ENCODE measurements at regions not wholly inside any gene's neighbourhood (a gene's known extent, or its start where the extent isn't known, plus 50 kb on each side); places are given as distances from the start of the nearest gene placed in this dataset.

DNA sequence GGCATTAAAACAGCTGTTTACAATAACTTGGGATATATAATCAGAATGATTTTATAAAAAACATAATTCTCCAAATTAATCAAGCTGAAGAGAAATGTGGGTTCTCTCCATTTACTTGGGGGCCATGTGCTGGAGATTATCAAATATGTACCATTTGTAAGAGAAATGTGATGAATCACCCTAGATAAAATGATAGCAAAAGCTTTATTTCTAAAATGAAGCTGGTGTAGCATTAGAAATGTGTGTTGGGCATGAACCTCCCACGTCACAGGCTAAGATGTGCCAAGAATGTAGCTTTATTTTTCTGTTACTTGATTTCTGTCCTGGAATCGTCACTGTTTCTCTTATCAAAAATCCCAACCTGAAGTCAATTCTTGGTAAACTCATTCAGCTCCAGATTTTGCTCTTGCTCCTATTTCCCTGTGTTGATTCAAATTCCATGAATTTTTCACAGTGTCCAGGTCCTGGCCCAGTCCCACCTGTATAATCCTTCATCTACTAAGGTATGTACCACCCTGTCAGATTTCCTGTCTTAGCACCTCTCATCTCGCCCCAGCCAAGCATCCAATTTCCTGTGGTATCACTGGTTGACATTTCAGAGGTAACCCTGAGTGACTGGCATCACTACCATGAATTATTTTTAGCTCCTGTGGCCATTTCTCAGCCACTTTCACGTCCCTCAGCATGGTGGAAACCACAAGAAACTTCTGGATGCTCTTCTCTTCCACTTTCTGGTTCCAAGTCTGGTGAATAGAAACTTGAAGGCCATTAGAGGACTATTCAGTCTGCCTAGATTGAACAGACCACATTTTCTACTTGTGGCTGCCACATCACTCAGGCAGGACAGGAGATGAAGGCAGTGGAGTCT is 103.6 kb upstream of the FLRT2 start:
- no peak for DNase-seq (ENCODE audit: low read depth)

DNA sequence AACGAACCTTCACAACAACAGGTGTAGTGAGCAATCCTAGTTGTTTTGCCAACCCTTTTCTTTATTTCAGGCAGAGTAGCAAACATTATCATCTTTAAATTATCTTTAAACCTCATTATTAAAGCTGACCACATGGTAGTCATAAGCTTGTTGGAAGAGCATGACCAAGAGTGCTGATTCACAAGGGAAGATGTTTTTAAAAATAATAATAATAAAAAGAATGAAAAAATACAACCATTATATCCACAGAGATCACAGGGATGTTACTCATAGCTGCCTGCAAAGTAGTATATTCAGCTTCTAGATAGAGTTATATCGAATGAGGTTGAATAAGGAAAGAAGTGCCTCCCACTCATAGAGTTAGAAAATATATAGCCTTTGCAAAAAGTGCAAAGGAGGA is 101.0 kb upstream of the FLRT2 start:
- no peak for DNase-seq (ENCODE audit: low read depth)

DNA sequence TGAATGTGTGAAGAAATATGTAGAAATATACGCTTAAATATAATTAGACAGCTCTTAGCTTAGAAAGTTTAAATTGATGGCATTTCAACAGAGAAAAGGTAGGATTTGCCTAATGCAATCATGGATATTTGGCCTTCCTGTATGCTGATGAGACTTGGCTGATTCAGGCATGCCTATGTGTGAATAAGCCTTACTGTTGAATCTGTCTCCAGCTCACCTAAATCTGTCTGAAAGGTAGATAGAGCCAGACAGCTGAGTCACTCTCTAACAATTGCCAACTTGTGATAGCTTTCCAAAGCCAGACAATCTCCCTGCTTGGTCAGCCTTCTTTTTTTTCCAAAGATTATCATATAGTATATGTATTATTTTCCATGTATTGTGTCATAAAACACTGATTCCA is 92.8 kb upstream of the FLRT2 start:
- DNase-seq (ENCODE audit: low read depth) = no peak

DNA sequence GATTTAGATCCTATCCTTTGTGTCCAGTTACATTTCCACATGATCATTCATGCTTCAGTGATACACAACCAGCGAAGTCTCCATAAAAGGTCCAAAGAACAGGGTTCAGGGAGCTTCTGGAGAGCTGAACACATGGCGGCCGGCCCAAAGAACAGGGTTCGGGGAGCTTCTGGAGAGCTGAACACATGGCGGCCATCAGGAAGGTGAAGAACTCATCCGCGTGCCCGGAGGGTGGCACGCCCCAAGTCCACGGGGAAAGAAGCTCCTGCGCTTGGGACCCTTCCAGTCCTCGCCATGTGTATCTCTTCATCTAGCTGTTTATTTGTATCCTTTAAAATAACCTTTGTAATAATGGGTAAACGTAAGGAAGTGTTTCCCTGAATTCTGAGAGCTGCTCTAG is 91.9 kb upstream of the FLRT2 start:
- no peak for DNase-seq (ENCODE audit: low read depth)

DNA sequence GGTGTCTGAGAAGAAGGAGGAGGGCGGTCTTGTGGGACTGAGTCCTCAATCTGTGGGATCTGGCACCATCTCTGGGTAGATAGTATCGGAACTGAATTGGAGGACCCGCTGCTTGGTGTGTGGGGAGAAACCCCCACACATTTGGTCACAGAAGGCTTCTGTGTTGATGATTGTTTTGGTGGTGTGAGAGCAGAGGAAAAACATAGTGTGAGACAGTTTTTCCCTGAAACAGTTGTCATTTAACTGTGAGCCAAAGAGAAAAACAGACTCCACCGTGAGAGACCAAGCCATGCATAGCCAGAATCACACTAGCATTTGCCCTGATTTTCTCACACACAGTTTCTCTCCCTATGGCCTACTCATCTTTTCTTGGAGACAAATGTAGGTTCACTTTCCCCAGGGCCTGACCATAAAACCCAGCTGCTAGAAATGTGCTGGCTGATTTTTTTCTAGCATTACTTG is 91.4 kb upstream of the FLRT2 start:
- DNase-seq (ENCODE audit: low read depth) = no peak

DNA sequence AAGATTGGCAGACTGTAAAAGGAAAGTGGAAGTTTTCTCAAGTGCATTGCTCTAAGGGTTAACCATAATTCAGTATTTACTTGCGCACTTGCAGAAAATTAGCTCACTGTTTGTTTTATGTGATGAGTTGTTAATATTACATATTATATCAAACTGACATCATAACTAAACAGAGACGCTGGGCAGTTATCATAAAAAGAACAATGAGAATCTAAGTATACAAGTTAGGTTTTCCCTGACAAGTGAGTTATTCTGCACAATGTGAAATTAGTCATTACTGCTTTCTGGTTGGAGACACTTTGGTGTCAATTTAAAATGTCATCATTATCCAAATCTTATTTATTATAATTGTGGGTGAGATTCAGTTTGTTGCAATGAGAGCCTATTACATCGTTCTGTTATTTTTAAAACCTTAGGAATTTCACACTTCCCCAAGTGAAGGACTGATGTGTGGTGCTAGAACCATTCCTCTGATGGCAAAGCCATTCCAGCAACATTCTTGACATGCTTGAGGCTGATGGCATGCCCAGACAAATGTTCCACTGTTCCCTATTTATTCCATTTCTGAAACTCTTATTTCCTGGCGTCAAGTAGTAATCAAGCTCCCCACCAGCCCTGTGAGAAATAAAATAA is 90.1 kb upstream of the FLRT2 start:
- peak; percentile 81 for DNase-seq (ENCODE audit: low read depth)

DNA sequence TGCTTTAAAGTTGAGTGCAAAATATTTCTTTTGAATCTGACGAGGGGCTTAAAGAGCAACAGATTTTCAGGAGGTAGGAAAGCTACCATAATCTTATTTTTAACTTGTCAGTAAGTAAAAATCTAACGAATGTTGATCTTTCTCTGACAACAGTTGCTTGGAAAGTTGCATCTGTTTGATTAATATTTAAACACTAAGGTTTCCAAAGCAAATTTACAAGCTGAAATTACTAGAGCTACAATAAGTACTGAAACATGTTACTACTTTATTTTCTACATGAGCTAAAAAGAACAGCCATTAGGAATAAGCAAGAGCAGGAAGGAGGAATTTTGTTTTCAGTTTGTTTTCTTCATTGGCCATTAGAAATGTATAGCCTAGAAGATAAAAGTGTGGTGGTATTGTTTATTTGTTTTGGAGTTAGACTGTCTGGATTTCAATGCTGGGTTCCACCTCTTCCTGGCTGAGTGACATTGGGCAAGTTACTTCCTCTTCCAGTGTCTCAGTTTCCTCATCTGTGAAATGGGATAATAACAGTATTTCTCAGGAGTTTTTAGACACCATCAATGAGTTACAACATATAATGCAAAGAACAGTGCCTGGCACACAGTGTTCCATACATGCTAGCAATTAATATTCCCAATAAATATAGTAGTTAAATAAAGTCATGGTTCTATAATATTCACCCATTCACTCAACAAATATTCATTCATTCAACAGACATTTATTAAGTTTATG is 87.9 kb upstream of the FLRT2 start:
- no peak for DNase-seq (ENCODE audit: low read depth)

DNA sequence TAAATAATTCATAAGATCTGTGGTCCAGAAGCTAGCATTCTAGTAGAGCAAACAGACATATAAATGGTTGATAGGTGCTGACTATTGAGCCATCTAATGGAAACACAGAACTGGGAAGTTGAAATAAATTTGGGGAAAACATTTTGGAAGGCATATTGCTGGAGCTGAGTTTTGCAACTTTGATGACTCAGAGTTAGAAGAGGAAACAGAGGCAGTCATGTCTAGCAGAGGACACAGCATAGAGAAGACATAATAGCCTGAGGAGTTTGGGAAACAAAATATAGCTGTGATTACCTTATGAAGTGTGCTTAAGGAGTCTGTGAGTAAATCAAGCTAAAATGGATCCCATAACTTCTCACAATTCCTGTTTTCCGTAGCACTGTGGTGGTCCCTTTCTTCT is 86.9 kb upstream of the FLRT2 start:
- DNase-seq (ENCODE audit: low read depth) = no peak

DNA sequence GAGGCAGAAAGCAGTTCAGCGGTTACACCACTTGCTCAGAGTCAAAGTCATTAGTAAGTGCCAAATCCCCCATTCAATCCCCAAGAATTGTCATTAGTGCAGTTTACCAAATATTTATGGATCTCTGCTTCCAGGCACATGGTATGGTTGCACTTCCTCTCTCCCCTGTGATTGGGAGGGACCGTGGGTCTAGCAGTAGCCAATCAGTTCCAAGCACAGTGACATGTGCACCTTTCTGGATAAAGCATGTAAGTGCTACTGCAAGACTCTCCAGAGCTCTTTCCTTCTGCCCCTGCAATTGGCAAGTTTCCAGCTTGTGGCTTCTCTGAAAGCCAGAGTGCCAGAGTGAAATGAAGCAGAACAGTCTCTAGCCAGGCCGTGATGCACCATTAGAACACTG is 85.3 kb upstream of the FLRT2 start:
- no peak for DNase-seq (ENCODE audit: low read depth)

DNA sequence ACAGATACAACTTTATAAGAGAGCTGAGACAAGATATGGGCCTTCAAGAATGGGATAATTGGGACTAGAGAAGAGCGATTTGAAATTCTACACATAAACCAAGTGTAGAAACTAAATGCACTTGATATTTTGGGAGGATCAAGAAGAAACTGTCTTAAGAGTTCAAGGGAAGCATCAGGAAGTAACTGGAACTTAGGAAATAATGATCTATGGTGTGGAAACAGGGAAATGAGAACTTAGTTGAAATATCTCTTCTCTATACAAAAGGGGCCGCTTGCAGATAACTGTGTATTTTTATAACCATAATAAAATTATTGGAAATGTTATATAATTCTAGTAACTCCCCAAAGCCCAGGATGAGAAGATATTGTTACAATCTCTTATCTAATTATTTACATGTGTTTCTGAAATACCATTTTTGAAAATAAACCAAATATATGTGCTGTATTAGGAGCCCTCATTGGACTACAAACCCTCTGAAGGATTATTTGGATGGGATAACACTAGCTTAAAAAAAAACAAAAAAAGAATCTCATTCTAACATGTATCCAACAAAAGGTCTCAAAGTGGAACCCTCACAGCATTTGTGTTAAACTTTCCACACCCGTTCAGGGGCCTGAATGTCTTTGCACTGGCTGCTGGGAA is 84.7 kb upstream of the FLRT2 start:
- DNase-seq (ENCODE audit: low read depth) = no peak

DNA sequence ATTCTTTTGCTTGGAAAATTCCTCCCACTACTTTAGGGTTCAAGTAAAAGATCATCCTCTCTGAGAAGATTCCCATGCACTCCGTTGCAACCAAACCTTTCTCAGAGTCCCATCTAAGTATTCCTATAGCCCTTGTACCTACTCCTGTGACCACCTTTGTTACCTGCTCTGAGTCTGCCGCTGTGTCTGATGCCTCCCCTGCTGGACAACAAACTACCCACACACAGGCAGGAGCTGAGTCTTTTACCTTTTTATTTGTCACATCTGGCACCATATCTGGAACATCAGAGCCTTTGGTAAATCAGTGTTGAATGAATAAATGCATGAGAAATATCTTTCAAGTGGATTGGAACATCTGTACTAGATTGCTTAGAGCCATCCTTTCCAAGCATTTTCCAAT is 82.1 kb upstream of the FLRT2 start:
- DNase-seq (ENCODE audit: low read depth) = no peak

DNA sequence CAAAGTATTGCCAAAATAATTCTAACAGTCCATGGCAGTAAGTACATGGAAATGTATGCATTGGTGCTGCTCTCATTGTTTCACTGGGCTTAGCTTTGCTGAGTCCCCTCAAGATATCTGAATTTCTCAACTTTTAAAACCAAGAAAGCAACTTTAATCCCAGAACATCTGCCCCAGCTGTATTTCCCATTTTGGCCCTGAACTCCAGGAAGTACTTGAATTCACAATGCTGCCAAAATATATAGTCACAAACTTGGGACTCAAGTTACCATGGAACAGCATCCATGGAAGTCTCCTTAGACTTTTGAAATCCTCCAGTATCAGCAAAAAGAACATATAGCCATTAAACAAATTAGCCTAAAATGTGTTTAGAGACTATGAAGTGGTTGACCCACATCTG is 78.5 kb upstream of the FLRT2 start:
- no peak for DNase-seq (ENCODE audit: low read depth)

DNA sequence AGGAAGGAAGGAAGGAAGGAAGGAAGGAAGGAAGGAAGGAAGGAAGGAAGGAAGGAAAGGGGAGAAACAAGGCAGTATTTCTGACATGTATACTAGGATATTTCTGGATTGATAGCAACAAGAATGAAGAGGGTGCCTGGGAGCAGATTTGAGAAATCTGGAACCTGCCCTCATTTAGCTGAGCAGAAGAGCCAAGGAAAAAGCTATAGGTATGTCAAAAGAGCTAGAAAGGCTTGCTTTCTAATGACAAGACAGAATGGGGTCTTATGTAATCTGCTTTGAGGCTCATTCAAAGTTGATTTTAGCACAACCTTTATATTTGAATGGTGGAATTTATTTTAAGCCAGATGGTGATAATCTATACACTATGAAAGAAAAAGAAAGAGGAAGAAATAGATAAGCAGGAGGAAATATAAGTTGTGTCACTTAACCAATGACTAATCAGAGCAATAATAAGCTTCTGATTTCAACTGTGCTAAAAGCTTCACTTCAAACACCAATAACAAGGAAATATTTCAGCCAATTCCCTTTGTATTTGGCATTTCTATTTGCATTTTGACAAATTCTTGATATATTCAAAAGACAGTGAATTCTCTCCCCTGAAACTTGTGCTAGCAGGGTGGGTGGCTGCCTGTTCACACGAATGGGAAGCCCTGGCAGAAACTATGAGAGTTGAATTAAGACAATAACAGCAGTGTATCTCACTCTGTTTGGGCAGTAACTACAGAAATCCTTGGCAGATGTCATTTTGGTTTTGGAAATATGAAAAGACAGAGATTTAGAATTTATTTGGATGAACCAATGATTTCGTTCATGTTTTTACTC is 76.3 kb upstream of the FLRT2 start:
- DNase-seq (ENCODE audit: low read depth) = no peak

DNA sequence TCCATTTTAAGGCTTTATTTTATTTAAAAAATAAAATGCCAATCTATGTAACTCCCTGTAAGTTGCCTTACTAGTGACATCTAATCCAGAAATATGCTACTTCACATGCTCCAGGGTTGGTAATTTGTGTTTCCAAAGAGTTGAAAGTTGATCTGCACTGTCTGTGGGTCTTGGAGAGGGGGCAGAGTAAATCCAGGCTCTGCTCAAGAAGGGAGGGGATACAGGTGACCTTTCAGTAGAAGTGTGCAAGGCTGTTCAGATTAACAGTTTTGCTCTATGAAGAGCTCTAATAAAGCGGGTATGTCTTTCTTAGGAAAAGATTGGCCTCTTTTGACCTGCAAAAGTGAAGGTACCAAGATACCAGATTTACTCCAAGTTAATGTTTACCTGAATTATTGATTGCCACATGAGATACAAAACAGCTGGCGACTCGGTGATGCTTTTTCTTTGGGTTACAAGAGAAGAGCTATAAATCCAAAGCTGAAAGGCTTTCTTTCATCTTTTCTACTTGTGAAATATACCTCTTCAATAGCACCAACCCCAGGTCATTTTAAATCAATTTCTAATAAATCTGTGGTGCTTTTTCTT is 75.6 kb upstream of the FLRT2 start:
- DNase-seq (ENCODE audit: low read depth) = no peak

DNA sequence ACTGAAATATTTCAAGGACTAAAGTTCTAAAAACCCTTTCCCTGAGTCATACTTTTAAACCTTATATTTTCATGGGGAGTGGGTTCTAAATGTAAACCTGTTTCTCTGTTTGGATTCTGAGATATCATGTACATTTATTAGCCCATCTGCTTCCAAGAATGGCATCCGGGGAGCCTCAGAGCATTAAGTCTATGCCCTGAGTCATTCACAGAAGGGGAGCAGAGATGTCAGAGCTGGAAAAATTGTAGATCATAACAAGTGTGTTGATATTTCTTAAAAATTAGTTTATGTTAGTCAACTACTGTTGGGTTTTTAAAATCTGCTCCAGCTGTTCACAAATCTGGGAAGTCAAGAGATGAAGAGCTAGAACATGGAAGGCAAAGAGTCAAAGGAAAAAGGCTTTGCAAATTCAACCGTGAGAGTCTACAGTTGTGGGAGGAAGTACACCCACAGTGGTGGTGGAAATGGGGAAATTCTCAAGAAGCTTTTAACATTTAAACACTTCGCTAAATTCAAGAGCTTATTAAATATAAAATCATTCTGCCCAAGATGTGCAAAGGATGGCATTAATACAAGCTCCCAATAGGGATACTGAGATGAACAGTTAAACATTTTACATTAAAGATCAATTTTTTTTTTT is 70.5 kb upstream of the FLRT2 start:
- DNase-seq (ENCODE audit: low read depth) = no peak

DNA sequence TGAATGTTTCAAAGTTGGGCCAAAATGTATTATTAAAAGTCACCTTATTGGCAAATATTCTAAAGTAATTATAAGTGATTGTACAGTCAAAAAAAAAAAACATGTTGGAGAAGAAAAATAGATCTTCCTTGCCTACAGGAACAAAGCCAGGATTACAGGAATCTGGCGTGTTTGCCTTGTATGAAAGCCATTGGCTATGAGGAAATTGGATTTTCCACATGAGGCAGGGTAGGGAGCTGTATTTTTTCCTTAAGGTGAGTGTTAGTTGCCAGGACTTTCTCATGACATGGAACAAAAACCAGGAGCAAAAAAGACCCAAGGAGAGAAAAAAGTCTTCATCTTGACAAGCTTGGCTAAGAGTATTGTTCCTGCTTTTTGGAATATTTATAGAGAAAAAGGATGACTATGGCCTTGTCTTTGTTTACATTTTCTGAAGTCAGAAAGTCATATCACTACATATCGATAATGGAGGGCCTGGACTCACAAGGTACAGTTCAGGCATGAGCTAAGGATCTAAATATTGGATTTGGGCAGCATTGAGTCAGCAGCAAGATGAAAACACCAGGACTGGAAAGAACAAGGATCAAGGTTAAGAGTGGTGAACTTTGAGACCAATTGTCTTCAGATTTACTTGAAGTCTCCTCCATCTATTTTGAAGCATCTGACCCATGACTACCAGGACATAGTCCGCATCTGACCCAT is 68.4 kb upstream of the FLRT2 start:
- DNase-seq (ENCODE audit: low read depth) = no peak

DNA sequence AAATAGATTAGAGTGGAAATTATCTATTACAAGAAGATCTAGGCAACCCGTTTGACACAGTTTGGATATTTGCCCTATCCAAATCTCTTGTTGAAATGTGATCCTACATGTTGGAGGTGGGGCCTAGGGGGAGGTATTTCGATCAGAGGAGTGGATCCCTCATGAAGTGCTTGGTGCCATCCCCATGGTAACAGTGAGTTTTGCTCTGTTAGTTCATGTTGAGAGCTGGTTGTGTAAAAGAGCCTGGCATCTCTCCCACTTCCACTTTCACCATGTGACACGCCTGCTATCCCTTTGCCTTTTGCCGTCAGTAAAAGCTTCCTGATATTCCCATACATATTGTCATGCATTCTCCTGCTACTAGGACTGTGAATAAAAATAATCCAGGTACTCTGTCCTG is 66.4 kb upstream of the FLRT2 start:
- DNase-seq (ENCODE audit: low read depth) = no peak

DNA sequence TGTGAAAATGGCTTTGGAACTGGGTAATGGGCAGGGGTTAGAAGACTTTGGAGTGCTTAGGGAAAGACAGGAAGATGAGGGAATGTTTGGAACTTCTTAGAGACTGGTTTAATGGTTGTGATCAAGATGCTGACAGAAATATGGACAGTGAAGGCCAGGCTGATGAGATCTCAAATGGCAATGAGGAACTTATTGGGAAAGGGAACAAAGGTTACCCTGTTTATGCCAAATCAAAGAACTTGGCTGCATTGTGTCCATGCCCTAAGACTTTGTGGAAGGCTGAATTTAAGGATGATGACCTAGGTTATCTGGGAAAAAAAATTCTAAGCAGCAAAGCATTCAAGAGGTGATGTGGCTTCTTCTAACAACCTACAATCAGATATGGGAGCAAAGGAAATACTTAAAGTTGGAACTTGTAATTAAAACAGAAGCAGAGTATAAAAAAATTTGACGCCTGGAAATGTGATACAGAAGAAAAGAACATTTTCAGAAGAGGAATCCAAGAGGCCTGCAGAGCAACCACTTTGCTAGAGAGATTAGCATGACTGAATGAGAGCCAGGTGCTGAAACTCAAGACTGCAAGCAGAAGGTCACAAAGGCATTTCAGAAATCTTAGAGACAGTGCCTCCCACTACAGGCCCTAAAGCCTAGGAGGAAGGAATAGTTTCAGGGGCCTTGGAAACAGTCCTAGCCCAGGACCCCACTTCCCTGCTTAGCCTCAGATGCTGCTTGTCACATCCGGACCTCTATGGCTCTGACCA is 65.6 kb upstream of the FLRT2 start:
- no peak for DNase-seq (ENCODE audit: low read depth)

DNA sequence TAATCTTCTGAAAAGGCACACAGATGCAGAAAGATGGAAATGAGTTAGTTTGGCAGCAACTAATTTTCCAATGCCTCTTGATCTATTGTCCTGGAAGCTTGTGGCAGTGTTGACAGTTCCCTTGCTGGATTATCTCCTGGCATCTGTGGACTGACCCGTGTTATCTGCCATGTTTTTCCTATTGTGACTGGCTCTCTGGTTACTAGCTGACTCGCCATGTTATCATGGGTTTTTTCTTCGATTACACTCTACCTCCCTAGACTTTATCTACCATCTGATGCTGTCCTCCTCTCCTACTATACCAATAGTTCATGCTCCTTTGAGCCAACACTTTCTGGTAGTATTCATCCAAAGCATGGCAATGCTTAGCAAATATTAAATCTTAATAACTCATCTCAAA is 63.3 kb upstream of the FLRT2 start:
- no peak for DNase-seq (ENCODE audit: low read depth)

All from GM04503 (cell line).